HCT116 (cell line): ENCODE measurements at regions not wholly inside any gene's neighbourhood (a gene's known extent, or its start where the extent isn't known, plus 50 kb on each side); places are given as distances from the start of the nearest gene placed in this dataset.
"Not testable (repeated sequence)": the region's sequence is repeated elsewhere in the genome, so short reads cannot be mapped to it uniquely, and the experiment has no call there.

ENCODE experiments used
- ATAC-seq: fragments of 200-7000 bp; cut with Tn5 transposase; 2 replicates; pipeline ENCODE4 v1.9.1; 2020; ENCODE audit warnings: mild to moderate bottlenecking, moderate library complexity
- BruUV-seq: library from RNA; stranded (reverse); fragments of 400-500 nt; replicated peaks from 2 replicates; lab custom pipeline; 2021; lab: Mats Ljungman, UMichigan
- CTCF ChIA-PET: fragments of 300-600 bp; sonication (Branson Sonifier 250); formaldehyde crosslinking; loops from one replicate; lab custom pipeline; 2021; ENCODE audit warnings: antibody characterized with exemption; lab: Charles Lee
- POLR2A ChIA-PET: fragments of 300-600, 350-600 bp; sonication (Branson Sonifier 250); formaldehyde crosslinking; loops from one replicate; lab custom pipeline; 2021; ENCODE audit warnings: antibody characterized with exemption; lab: Charles Lee
- RAD21 ChIA-PET, 2 experiments: fragments of 300-600 bp; sonication (Branson Sonifier 250); formaldehyde crosslinking; loops; one replicate each; lab custom pipeline; 2023; ENCODE audit warnings: low total read pairs in 2 of 2; ENCODE audit not compliant: uncharacterized antibody in 2 of 2, unreplicated experiment in 2 of 2, low non-redundant PET in 1 of 2; lab: Charles Lee
- DNase-seq: peaks from one replicate; pipeline ENCODE4 v3.0.0-alpha.2; 2010; ENCODE audit warnings: low read depth, low spot score
- H2AFZ ChIP-seq: fragments of 200-600 bp; shearing (Covaris generic), sonication (generic); 2 replicates; pipeline ENCODE4 v1.6.1; 2017; ENCODE audit warnings: low read depth, mixed run types, mixed read lengths, antibody characterized with exemption, low read length; ENCODE audit not compliant: poor library complexity, severe bottlenecking
- H3K27ac ChIP-seq: 2 replicates; pipeline ENCODE4 v1.5.1; 2012; ENCODE audit warnings: low read depth, low read length
- H3K27me3 ChIP-seq: fragments of 200-600 bp; sonication (generic); 2 replicates; pipeline ENCODE4 v1.6.1; 2016; ENCODE audit warnings: mixed run types, low read length, mixed read lengths; ENCODE audit not compliant: insufficient read depth
- H3K36me3 ChIP-seq, 2 experiments: fragments of 200-500 bp in 1 of 2; fragments of 200-600 bp in 1 of 2; sonication (Bioruptor generic) in 1 of 2; sonication (generic) in 1 of 2; 2 replicates each; pipeline versions ENCODE4 v1.5.1 to v1.6.1; 2014 to 2016; ENCODE audit warnings: low read length in 2 of 2, inconsistent platforms in 1 of 2, mixed read lengths in 1 of 2, mixed run types in 1 of 2; ENCODE audit not compliant: insufficient read depth in 2 of 2, control insufficient read depth in 1 of 2
- H3K4me1 ChIP-seq, 2 experiments: fragments of 200-600 bp in 1 of 2; sonication (generic) in 1 of 2; 2 replicates each; pipeline versions ENCODE4 v1.5.1 to v1.6.1; 2012 to 2017; ENCODE audit warnings: low read length in 2 of 2, inconsistent platforms in 1 of 2, mild to moderate bottlenecking in 1 of 2, mixed read lengths in 1 of 2, mixed run types in 1 of 2, moderate library complexity in 1 of 2; ENCODE audit not compliant: insufficient read depth in 2 of 2, control insufficient read depth in 1 of 2
- H3K4me2 ChIP-seq: fragments of 200-600 bp; sonication (generic); 2 replicates; pipeline ENCODE4 v1.6.1; 2017; ENCODE audit warnings: mixed run types, low read length, mixed read lengths
- H3K4me3 ChIP-seq, 2 experiments: fragments of 200-600 bp in 1 of 2; sonication (generic) in 1 of 2; replicated peaks in 1 of 2; 2 replicates each; pipeline ENCODE4 v1.5.1; 2011 to 2016; ENCODE audit warnings: low read length in 2 of 2, control low read depth in 1 of 2, low read depth in 1 of 2, mild to moderate bottlenecking in 1 of 2, mixed read lengths in 1 of 2, mixed run types in 1 of 2
- H3K79me2 ChIP-seq: fragments of 200-600 bp; sonication (generic); 2 replicates; pipeline ENCODE4 v1.6.1; 2017; ENCODE audit warnings: mild to moderate bottlenecking, mixed run types, low read length, moderate library complexity, mixed read lengths; ENCODE audit not compliant: insufficient read depth
- H3K9ac ChIP-seq: fragments of 200-600 bp; sonication (generic); 2 replicates; pipeline ENCODE4 v1.6.1; 2016; ENCODE audit warnings: low read length, mixed read lengths
- H3K9me2 ChIP-seq: fragments of 200-600 bp; sonication (generic), shearing (Covaris generic); 2 replicates; pipeline ENCODE4 v1.6.1; 2017; ENCODE audit warnings: mixed run types, mild to moderate bottlenecking, moderate library complexity; ENCODE audit not compliant: insufficient read depth
- H3K9me3 ChIP-seq, 2 experiments: fragments of 200-500 bp in 1 of 2; fragments of 200-600 bp in 1 of 2; sonication (Bioruptor generic) in 1 of 2; sonication (generic) in 1 of 2; 2 replicates each; pipeline ENCODE4 v1.6.1; 2014 to 2017; ENCODE audit warnings: low read length in 2 of 2, mixed read lengths in 2 of 2, inconsistent platforms in 1 of 2, low read depth in 1 of 2, mild to moderate bottlenecking in 1 of 2, mixed run types in 1 of 2, moderate library complexity in 1 of 2; ENCODE audit not compliant: control insufficient read depth in 1 of 2, insufficient read depth in 1 of 2
- H4K20me1 ChIP-seq: fragments of 200-600 bp; sonication (generic), shearing (Covaris generic); 2 replicates; pipeline ENCODE4 v1.6.1; 2017; ENCODE audit warnings: mixed run types, mild to moderate bottlenecking, moderate library complexity; ENCODE audit not compliant: insufficient read depth
- EZH2 ChIP-seq: fragments of 200-600 bp; sonication (generic); IDR thresholded peaks from 2 replicates; pipeline ENCODE4 v1.6.1; 2017; ENCODE audit warnings: antibody characterized with exemption, mixed run types
- EZH2phosphoT487 ChIP-seq: fragments of 200-600 bp; IDR thresholded peaks from 2 replicates; pipeline ENCODE4 v1.6.1; 2018; ENCODE audit warnings: antibody characterized with exemption, borderline replicate concordance
- FOSL1 ChIP-seq: IDR thresholded peaks from 2 replicates; pipeline ENCODE4 v1.6.1; 2012; ENCODE audit warnings: low read depth
- JUND ChIP-seq: IDR thresholded peaks from 2 replicates; pipeline ENCODE4 v1.6.1; 2012
- POLR2A ChIP-seq: IDR thresholded peaks from 2 replicates; pipeline ENCODE4 v1.7.0; 2011; ENCODE audit warnings: borderline replicate concordance; ENCODE audit not compliant: insufficient read depth, insufficient read length; ENCODE audit errors: extremely low read depth
- RAD21 ChIP-seq: IDR thresholded peaks from 2 replicates; pipeline ENCODE4 v1.6.1; 2012; ENCODE audit warnings: low read depth, mild to moderate bottlenecking
- SRF ChIP-seq: IDR thresholded peaks from 2 replicates; pipeline ENCODE4 v1.6.1; 2012; ENCODE audit warnings: low read depth
- YY1 ChIP-seq: IDR thresholded peaks from 2 replicates; pipeline ENCODE4 v1.6.1; 2011; ENCODE audit warnings: low read length, low read depth, moderate library complexity, mild to moderate bottlenecking; ENCODE audit not compliant: insufficient replicate concordance; ENCODE audit errors: extremely low read depth
- ZFX ChIP-seq: fragments of 450-650 bp; IDR thresholded peaks from 2 replicates; pipeline ENCODE4 v1.6.1; 2017
- ZNF274 ChIP-seq: fragments of 200-500 bp; sonication (Bioruptor generic); IDR thresholded peaks from 2 replicates; pipeline ENCODE4 v1.6.1; 2014; ENCODE audit warnings: mild to moderate bottlenecking, low read depth, low read length, inconsistent platforms
- intact Hi-C: fragments of 100-400 bp; cut with micrococcal nuclease; formaldehyde crosslinking; loops from 2 replicates; pipeline ENCODE4 v1.10.0; 2022
- TF ChIP-seq, protein P1 (sequence below): IDR thresholded peaks from 2 replicates; pipeline ENCODE4 v1.6.1; 2012
- TF ChIP-seq, protein P2 (sequence below), 3 experiments: fragments of 200-600 bp in 1 of 3; sonication (generic) in 1 of 3; IDR thresholded peaks in 2 of 3; conservative IDR thresholded peaks in 1 of 3; 2 replicates each; pipeline ENCODE4 v1.5.1; 2012 to 2017; ENCODE audit warnings: low read depth in 2 of 3, low read length in 2 of 3, antibody characterized with exemption in 1 of 3, borderline replicate concordance in 1 of 3, control low read depth in 1 of 3, mild to moderate bottlenecking in 1 of 3, mixed read lengths in 1 of 3, mixed run types in 1 of 3, moderate library complexity in 1 of 3; ENCODE audit not compliant: insufficient read depth in 1 of 3
- TF ChIP-seq, protein P3 (sequence below): IDR thresholded peaks from 2 replicates; pipeline ENCODE4 v1.6.1; 2012

DNA sequence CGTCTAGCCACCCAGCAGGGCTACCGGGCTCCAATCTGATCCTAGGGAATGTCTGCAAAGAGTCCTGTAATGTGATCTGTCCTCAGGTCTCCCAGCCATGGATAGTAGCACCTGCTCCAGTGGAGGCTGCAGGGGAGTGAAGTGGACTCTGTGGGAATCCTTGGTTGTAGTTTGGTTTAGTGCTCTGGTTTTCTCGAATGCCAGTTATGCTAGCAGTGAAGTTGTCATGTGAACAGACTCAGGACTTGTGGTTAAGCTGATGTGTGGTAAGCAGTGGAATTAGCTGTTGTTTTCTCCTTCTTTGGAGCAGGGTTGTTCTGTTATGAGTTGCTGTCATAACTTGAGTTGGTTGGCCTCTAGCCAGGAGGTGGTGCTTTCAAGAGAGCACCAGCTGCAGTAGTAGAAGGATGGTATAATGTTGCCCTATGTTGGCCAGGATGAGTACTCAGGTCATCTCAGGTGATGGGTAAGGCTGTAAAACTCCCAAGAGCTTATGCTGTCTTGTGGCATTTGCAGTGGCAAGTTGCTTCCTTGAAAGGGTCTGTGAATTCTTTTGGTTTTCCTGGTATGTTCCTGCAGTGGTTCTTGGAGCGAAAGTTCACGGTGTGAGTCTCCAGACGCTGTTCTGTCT is 390.2 kb downstream of the UTRN start:
- peaks cover 10 to 11% of the 10 kb centered on the region in 2 experiments; a peak in 1 of 4 replicates for H3K9me3 ChIP-seq
- H4K20me1 ChIP-seq, result no peaks in the 10 kb centered on the region
- TF ChIP-seq EZH2phosphoT487 (no peak), YY1 (no peak), RAD21 (no peak), SRF (no peak), POLR2A (no peak), ZFX (no peak), JUND (no peak), ZNF274 (no peak), EZH2 (no peak), FOSL1 (no peak)
- TF ChIP-seq, protein P1, sequence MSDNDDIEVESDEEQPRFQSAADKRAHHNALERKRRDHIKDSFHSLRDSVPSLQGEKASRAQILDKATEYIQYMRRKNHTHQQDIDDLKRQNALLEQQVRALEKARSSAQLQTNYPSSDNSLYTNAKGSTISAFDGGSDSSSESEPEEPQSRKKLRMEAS, result no peak
- TF ChIP-seq, protein P2, sequence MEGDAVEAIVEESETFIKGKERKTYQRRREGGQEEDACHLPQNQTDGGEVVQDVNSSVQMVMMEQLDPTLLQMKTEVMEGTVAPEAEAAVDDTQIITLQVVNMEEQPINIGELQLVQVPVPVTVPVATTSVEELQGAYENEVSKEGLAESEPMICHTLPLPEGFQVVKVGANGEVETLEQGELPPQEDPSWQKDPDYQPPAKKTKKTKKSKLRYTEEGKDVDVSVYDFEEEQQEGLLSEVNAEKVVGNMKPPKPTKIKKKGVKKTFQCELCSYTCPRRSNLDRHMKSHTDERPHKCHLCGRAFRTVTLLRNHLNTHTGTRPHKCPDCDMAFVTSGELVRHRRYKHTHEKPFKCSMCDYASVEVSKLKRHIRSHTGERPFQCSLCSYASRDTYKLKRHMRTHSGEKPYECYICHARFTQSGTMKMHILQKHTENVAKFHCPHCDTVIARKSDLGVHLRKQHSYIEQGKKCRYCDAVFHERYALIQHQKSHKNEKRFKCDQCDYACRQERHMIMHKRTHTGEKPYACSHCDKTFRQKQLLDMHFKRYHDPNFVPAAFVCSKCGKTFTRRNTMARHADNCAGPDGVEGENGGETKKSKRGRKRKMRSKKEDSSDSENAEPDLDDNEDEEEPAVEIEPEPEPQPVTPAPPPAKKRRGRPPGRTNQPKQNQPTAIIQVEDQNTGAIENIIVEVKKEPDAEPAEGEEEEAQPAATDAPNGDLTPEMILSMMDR (IDR thresholded peaks at IDR 0.05 in 2 of 3, conservative IDR thresholded peaks at IDR 0.05 in 1 of 3; ENCODE audit: borderline replicate concordance in 1 of 3, insufficient read depth in 1 of 3, low read depth in 2 of 3, low read length in 2 of 3), result no peak
- TF ChIP-seq, protein P3, sequence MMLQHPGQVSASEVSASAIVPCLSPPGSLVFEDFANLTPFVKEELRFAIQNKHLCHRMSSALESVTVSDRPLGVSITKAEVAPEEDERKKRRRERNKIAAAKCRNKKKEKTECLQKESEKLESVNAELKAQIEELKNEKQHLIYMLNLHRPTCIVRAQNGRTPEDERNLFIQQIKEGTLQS, result no peak
- no peaks in the 10 kb centered on the region for H3K27me3 ChIP-seq
- H3K9ac ChIP-seq, result no peak overlapping the region
- CTCF ChIA-PET, result no interaction called here
- no peaks in the 10 kb centered on the region for H3K36me3 ChIP-seq
- RAD21 ChIA-PET, result no interaction called here
- no peak overlapping the region for H3K4me3 ChIP-seq
- no peak overlapping the region for H2AFZ ChIP-seq
- no TSS peak for BruUV-seq
- H3K4me2 ChIP-seq, result no peak overlapping the region
- intact Hi-C loops, result no loop called here
- no peaks in the 10 kb centered on the region for H3K79me2 ChIP-seq
- no peaks in the 10 kb centered on the region for H3K9me2 ChIP-seq
- POLR2A ChIA-PET, result no interaction called here
- DNase-seq, result no peak
- no peak overlapping the region for H3K27ac ChIP-seq
- no peak for ATAC-seq
- H3K4me1 ChIP-seq, result no peaks in the 10 kb centered on the region

DNA sequence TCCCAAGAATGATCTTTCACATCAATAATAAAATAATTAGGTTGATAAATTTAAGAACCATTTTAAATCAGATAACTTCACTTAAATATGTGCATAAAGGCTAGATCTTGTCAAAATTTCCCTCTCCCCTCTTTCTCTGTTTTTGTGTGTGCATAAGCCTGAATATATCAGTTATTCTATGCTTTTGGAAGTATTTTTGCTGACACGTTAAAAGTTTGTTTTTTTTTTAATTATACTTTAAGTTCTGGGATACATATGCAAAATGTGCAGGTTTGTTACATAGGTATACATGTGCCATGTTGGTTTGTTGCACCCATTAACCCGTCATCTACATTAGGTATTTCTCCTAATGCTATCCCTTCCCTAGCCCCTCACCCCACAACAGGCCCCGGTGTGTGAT is 391.2 kb downstream of the UTRN start:
- POLR2A ChIA-PET, H3K4me1 ChIP-seq, H3K9ac ChIP-seq, H3K27me3 ChIP-seq, H2AFZ ChIP-seq, intact Hi-C loops, H3K9me2 ChIP-seq, H3K36me3 ChIP-seq, H3K27ac ChIP-seq, H4K20me1 ChIP-seq, H3K79me2 ChIP-seq, H3K4me2 ChIP-seq, CTCF ChIA-PET, DNase-seq, RAD21 ChIA-PET, ATAC-seq, H3K4me3 ChIP-seq, BruUV-seq: not testable (repeated sequence)
- peaks cover 4 to 11% of the 10 kb centered on the region in 2 experiments; a peak in 1 of 4 replicates for H3K9me3 ChIP-seq

DNA sequence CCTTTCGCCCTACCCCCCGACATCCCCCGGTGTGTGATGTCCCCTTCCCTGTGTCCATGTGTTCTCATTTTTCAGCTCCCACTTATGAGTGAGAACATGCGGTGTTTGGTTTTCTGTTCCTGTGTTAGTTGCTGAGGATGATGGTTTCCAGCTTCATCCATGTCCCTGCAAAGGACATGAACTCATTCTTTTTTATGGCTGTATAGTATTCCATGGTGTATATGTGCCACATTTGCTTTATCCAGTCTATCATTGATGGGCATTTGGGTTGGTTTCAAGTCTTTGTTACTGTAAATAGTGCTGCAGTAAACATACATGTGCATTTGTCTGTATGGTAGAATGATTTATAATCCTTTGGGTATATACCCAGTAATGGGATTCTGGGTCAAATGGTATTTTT is 392.1 kb downstream of the UTRN start:
- ATAC-seq, RAD21 ChIA-PET, H3K9me2 ChIP-seq, H3K36me3 ChIP-seq, H3K79me2 ChIP-seq, H3K27me3 ChIP-seq, H3K4me1 ChIP-seq, POLR2A ChIA-PET, H3K27ac ChIP-seq, intact Hi-C loops, H3K9ac ChIP-seq, DNase-seq, H3K4me3 ChIP-seq, H3K4me2 ChIP-seq, CTCF ChIA-PET, H4K20me1 ChIP-seq, BruUV-seq, H2AFZ ChIP-seq: not testable (repeated sequence)
- 0 out of 4 replicates have a peak, but pooled peaks cover 0 to 11% of the 10 kb centered on the region in 2 experiments for H3K9me3 ChIP-seq
